Gastrocnemius medialis (tissue), 4 donors: ENCODE measurements at regions not wholly inside any gene's neighbourhood (a gene's known extent, or its start where the extent isn't known, plus 50 kb on each side); places are given as distances from the start of the nearest gene placed in this dataset.

Experiments
- POLR2A ChIP-seq, 2 donors: fragments of 450-650 bp; IDR thresholded peaks; one replicate each; pipeline ENCODE4 v1.6.1; 2017; ENCODE audit warnings: antibody characterized with exemption in 2 of 2, mild to moderate bottlenecking in 2 of 2, moderate library complexity in 2 of 2
- TF ChIP-seq, protein P1 (sequence below), 5 experiments: fragments of 450-650 bp in 3 of 5; fragments of 200-600 bp in 2 of 5; sonication (generic) in 2 of 5; IDR thresholded peaks in 4 of 5; conservative IDR thresholded peaks in 1 of 5; 1 replicate in 4 of 5; 2 replicates in 1 of 5; pipeline ENCODE4 v1.5.1; 2016 to 2019; ENCODE audit warnings: antibody characterized with exemption in 5 of 5, mild to moderate bottlenecking in 3 of 5, moderate library complexity in 3 of 5

DNA sequence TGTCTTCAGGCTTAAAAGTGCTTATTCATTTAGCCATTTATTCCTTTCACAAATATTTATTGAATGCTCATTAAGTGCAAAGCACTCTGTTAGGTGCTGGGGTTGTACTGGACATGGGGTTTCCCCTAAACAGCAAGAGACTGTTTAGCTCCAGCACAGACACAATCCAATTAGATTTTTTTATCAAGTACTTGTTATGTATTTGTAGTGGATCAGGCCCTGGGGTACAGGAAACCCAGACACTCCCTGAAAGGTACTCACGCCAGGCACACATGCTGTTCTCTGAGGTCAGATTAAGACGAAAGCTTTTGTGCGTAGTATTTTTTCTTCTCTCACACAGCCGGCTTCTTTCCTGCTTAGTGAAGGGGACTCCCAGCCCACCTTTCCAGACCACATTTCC, 218.1 kb upstream of the PLET1 start:
- TF ChIP-seq POLR2A (IDR thresholded peaks at IDR 0.05), result no peak
- TF ChIP-seq, protein P1, sequence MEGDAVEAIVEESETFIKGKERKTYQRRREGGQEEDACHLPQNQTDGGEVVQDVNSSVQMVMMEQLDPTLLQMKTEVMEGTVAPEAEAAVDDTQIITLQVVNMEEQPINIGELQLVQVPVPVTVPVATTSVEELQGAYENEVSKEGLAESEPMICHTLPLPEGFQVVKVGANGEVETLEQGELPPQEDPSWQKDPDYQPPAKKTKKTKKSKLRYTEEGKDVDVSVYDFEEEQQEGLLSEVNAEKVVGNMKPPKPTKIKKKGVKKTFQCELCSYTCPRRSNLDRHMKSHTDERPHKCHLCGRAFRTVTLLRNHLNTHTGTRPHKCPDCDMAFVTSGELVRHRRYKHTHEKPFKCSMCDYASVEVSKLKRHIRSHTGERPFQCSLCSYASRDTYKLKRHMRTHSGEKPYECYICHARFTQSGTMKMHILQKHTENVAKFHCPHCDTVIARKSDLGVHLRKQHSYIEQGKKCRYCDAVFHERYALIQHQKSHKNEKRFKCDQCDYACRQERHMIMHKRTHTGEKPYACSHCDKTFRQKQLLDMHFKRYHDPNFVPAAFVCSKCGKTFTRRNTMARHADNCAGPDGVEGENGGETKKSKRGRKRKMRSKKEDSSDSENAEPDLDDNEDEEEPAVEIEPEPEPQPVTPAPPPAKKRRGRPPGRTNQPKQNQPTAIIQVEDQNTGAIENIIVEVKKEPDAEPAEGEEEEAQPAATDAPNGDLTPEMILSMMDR (IDR thresholded peaks at IDR 0.05 in 4 of 5, conservative IDR thresholded peaks at IDR 0.05 in 1 of 5), result no peak
